ENCODE measurements at regions not wholly inside any gene's neighbourhood (a gene's known extent, or its start where the extent isn't known, plus 50 kb on each side); places are given as distances from the start of the nearest gene placed in this dataset.
"Not testable (repeated sequence)": the region's sequence is repeated elsewhere in the genome, so short reads cannot be mapped to it uniquely, and the experiment has no call there.

DNA sequence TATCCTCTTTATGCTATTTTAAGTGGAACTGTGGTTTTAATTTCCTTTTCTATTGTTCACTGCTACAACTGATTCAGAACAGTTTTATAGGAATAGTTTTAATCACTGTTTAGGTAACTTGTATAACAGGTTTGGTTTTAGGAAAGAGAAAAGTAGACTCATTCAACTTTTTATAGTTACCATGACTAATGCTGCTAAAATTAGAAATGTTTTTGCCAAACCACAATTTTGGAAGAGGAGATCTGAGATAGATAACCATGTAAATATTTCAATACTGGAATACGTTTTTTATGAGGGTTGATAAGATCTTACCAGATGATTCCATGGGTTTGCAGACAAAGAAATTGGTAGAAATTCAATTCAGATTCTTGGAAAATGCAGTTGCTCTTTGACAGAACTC lies 404.6 kb upstream of the ARRDC3 start:
- H3K4me3 ChIP-seq (ENCODE audit: extremely low read depth, insufficient read depth, low read length, poor library complexity, severe bottlenecking): no peak overlapping the region
- 83 to 100% methylated on average over 1 of the region's 1 CpG for WGBS, 2 experiments (ENCODE audit: insufficient coverage in 2 of 2)
- no peaks in the 10 kb centered on the region for H3K36me3 ChIP-seq (ENCODE audit: control insufficient read depth, insufficient read depth, low read length)
- no peak overlapping the region for H3K27ac ChIP-seq (ENCODE audit: low read depth, low read length, severe bottlenecking)
- H3K9me3 ChIP-seq (ENCODE audit: control insufficient read depth, low read length): no peaks in the 10 kb centered on the region
- no peaks in the 10 kb centered on the region for H3K4me1 ChIP-seq (ENCODE audit: control insufficient read depth, insufficient read depth, low read length, poor library complexity, severe bottlenecking)

DNA sequence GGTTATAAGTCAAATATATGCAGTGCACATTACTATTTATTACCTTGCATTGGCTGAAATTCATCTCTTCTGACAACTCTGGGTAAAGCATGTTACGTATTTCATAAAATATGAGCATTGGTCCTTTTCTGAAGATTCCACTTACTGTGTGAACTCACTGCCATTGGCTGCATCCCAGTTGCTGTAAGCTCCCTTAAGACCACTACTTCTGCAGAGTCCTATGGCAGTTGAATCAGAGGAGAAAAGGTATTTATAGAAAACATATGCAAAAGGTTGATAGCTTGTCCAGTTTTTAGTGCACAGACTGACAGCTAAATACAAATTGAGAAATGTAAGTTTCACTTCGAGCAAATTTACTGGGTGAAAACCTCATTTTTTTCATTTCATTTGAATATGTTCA lies 394.6 kb upstream of the ARRDC3 start:
- WGBS, 2 experiments (ENCODE audit: insufficient coverage in 2 of 2): 100% methylated on average over 1 of the region's 2 CpGs; no CpG with 5 or more reads in 1 of the 2 experiments
- no peak overlapping the region for H3K27ac ChIP-seq (ENCODE audit: low read depth, low read length, severe bottlenecking)
- no peak overlapping the region for H3K4me3 ChIP-seq (ENCODE audit: extremely low read depth, insufficient read depth, low read length, poor library complexity, severe bottlenecking)
- no peaks in the 10 kb centered on the region for H3K36me3 ChIP-seq (ENCODE audit: control insufficient read depth, insufficient read depth, low read length)
- H3K4me1 ChIP-seq (ENCODE audit: control insufficient read depth, insufficient read depth, low read length, poor library complexity, severe bottlenecking): no peaks in the 10 kb centered on the region
- H3K9me3 ChIP-seq (ENCODE audit: control insufficient read depth, low read length): no peaks in the 10 kb centered on the region

DNA sequence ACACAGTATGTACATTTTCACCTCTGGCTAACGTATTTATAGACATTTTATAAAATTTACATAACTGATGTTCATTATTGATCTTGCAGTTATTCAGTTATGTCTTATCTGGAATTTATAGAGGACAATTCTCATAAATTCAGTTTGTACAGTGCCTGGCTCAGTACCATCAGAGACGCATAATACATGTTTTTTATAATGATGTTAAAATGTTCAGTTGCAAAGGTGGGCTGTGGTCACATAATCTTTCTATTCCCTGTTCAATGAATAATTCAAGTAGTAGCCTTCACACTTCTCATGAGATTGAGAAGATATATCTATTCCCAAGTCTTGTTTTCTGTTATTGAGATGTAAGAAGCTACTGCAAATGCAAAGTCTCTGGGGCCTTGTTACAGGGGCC lies 393.1 kb upstream of the ARRDC3 start:
- Histone ChIP-seq H3K9me3 (ENCODE audit: control insufficient read depth, low read length) (no peaks in the 10 kb centered on the region), H3K4me1 (ENCODE audit: control insufficient read depth, insufficient read depth, low read length, poor library complexity, severe bottlenecking) (no peaks in the 10 kb centered on the region), H3K27ac (ENCODE audit: low read depth, low read length, severe bottlenecking) (no peak overlapping the region), H3K4me3 (ENCODE audit: extremely low read depth, insufficient read depth, low read length, poor library complexity, severe bottlenecking) (no peak overlapping the region), H3K36me3 (ENCODE audit: control insufficient read depth, insufficient read depth, low read length) (no peaks in the 10 kb centered on the region)
- no CpG with 5 or more reads among the region's 2 CpGs for WGBS, 2 experiments (ENCODE audit: insufficient coverage in 2 of 2)

DNA sequence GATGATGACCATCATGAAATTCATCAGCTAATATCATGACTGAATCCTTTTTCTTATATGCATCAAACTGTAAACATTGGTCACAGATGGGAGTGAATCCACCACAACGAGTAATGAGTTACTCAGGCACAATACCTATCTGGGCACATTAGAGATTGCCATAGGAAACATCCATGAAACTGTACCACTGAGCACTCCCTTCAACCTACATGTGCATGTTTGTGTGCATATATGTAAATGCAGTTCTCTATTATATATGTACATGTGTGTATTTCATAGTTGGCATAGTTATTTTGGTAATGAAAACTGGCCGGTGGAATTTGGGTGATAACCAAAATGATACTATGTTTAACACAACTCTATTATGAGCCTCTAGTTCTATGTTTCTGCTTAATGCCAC lies 387.3 kb upstream of the ARRDC3 start:
- no peaks in the 10 kb centered on the region for H3K36me3 ChIP-seq (ENCODE audit: control insufficient read depth, insufficient read depth, low read length)
- 100% methylated on average over 1 of the region's 2 CpGs; no CpG with 5 or more reads in 1 of the 2 experiments for WGBS, 2 experiments (ENCODE audit: insufficient coverage in 2 of 2)

DNA sequence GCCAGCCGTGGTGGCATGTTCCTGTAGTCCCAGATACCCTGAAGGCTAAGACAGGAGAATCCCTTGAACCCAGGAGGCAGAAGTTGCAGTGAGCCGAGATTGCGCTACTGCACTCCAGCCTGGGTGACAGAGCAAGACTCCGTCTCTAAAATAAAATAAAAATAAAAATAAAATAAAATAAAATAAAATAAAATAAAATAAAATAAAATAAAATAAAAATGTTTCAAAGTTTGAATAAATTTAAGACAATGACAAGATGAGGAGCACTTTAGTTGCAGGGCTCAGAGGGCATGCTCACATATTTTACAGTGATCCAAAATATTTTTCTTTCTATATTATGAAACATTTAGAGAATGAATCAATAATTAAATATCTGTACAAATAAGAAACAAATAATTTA lies 374.3 kb upstream of the ARRDC3 start:
- 90% methylated on average over 1 of the region's 4 CpGs for WGBS, 2 experiments (ENCODE audit: insufficient coverage in 2 of 2)
- H3K4me3 ChIP-seq (ENCODE audit: extremely low read depth, insufficient read depth, low read length, poor library complexity, severe bottlenecking); H3K9me3 ChIP-seq (ENCODE audit: control insufficient read depth, low read length); H3K27ac ChIP-seq (ENCODE audit: low read depth, low read length, severe bottlenecking); H3K36me3 ChIP-seq (ENCODE audit: control insufficient read depth, insufficient read depth, low read length); H3K4me1 ChIP-seq (ENCODE audit: control insufficient read depth, insufficient read depth, low read length, poor library complexity, severe bottlenecking): not testable (repeated sequence)

More for the DNA sequence above, 387.3 kb upstream of the ARRDC3 start:
- Histone ChIP-seq H3K9me3 (ENCODE audit: control insufficient read depth, low read length) (no peaks in the 10 kb centered on the region), H3K4me3 (ENCODE audit: extremely low read depth, insufficient read depth, low read length, poor library complexity, severe bottlenecking) (no peak overlapping the region), H3K27ac (ENCODE audit: low read depth, low read length, severe bottlenecking) (no peak overlapping the region), H3K4me1 (ENCODE audit: control insufficient read depth, insufficient read depth, low read length, poor library complexity, severe bottlenecking) (no peaks in the 10 kb centered on the region)

DNA sequence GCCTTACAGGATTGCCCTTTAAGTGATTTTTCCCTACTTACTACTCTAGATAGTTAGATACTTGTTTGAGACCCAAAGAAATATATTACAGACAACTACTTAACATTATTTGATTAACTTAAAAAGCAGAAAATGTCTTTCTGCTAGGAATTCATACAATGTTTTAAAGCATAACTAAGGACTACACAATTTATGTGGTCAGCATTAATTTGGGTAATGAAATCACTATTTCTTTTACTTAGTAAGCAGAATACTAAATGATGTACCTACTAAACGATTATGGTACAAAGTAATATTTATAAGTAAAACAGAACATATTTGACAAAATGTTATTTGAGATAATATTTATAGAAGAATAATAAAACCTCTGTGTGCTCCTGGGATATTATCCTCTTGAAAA lies 371.9 kb upstream of the ARRDC3 start:
- WGBS, 2 experiments (ENCODE audit: insufficient coverage in 2 of 2): no CpG with 5 or more reads among the region's 1 CpG
- Histone ChIP-seq H3K4me3 (ENCODE audit: extremely low read depth, insufficient read depth, low read length, poor library complexity, severe bottlenecking) (no peak overlapping the region), H3K9me3 (ENCODE audit: control insufficient read depth, low read length) (no peaks in the 10 kb centered on the region), H3K27ac (ENCODE audit: low read depth, low read length, severe bottlenecking) (no peak overlapping the region), H3K36me3 (ENCODE audit: control insufficient read depth, insufficient read depth, low read length) (no peaks in the 10 kb centered on the region), H3K4me1 (ENCODE audit: control insufficient read depth, insufficient read depth, low read length, poor library complexity, severe bottlenecking) (no peaks in the 10 kb centered on the region)

DNA sequence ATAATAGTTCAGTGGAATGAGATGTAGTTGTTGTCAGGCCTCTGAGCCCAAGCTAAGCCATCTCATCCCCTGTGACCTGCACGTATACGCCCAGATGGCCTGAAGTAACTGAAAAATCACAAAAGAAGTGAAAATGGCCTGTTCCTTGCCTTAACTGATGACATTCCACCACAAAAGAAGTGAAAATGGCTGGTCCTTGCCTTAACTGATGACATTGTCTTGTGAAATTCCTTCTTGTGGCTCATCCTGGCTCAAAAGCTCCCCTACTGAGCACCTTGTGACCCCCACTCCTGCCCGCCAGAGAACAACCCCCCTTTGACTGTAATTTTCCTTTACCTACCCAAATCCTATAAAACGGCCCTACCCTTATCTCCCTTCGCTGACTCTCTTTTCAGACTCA lies 361.4 kb upstream of the ARRDC3 start:
- H3K9me3 ChIP-seq (ENCODE audit: control insufficient read depth, low read length); H3K36me3 ChIP-seq (ENCODE audit: control insufficient read depth, insufficient read depth, low read length); H3K4me1 ChIP-seq (ENCODE audit: control insufficient read depth, insufficient read depth, low read length, poor library complexity, severe bottlenecking); H3K27ac ChIP-seq (ENCODE audit: low read depth, low read length, severe bottlenecking); H3K4me3 ChIP-seq (ENCODE audit: extremely low read depth, insufficient read depth, low read length, poor library complexity, severe bottlenecking): not testable (repeated sequence)
- 46 to 62% methylated on average over 3 of the region's 5 CpGs for WGBS, 2 experiments (ENCODE audit: insufficient coverage in 2 of 2)

DNA sequence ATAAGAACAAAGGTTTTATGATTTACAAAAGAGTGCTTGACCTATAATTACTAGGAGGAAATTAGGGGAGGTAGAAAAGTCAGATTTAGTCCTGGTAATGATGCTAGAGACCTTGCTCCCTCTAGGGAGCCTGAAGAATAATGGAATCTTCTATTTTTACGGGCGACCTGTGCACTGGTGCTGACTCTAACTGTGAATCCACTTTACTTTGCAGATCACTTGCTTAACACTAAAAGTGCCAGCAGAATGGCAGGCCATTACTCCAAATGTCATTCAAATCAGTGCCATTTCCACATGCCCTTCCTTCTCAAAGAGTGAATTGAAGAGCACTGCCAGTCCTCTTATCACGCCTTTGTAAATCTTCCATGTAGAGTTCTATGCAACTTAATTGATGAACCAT lies 359.4 kb upstream of the ARRDC3 start:
- WGBS, 2 experiments (ENCODE audit: insufficient coverage in 2 of 2): 23 to 32% methylated on average over 2 of the region's 3 CpGs
- H3K36me3 ChIP-seq (ENCODE audit: control insufficient read depth, insufficient read depth, low read length): no peaks in the 10 kb centered on the region
- no peak overlapping the region for H3K4me3 ChIP-seq (ENCODE audit: extremely low read depth, insufficient read depth, low read length, poor library complexity, severe bottlenecking)
- no peaks in the 10 kb centered on the region for H3K4me1 ChIP-seq (ENCODE audit: control insufficient read depth, insufficient read depth, low read length, poor library complexity, severe bottlenecking)
- H3K9me3 ChIP-seq (ENCODE audit: control insufficient read depth, low read length): no peaks in the 10 kb centered on the region
- H3K27ac ChIP-seq (ENCODE audit: low read depth, low read length, severe bottlenecking): no peak overlapping the region

DNA sequence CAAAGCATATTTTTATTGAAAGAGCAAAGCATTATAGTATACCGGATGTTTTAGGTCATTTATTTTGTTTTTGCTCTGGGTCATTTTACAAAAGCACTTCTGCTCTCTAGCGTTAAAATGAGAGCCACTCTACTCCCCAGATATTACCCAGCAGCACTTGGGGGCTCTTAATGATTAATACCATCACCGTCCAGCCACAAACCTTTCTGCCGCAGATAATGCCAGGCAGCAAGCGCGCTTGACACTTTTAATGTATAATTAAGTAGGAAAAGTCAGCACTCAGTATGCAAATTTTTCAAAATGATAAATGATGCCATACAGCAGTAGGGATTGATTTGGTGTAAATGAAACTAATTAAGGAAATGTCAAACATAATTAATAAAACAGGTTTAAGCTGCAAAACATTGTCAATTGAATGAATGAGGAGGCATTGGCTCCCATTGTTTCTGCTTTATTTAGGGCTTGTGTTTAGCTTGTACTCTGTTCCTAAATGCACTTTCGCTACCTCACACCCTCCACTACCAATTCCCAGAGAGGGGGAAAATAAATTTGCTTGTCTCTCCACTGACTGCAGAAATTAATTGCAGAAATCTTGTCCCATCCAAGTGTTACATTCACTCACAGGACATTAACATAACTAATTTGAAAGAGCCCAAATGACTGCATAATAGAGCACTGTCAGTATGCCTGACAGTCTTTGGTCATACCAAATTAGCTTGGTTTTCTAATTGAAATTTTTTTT lies 358.8 kb upstream of the ARRDC3 start:
- H3K4me1 ChIP-seq (ENCODE audit: control insufficient read depth, insufficient read depth, low read length, poor library complexity, severe bottlenecking): no peaks in the 10 kb centered on the region
- 100% methylated on average over 1 of the region's 7 CpGs; no CpG with 5 or more reads in 1 of the 2 experiments for WGBS, 2 experiments (ENCODE audit: insufficient coverage in 2 of 2)
- H3K36me3 ChIP-seq (ENCODE audit: control insufficient read depth, insufficient read depth, low read length): no peaks in the 10 kb centered on the region
- H3K4me3 ChIP-seq (ENCODE audit: extremely low read depth, insufficient read depth, low read length, poor library complexity, severe bottlenecking): no peak overlapping the region
- no peak overlapping the region for H3K27ac ChIP-seq (ENCODE audit: low read depth, low read length, severe bottlenecking)
- H3K9me3 ChIP-seq (ENCODE audit: control insufficient read depth, low read length): no peaks in the 10 kb centered on the region

DNA sequence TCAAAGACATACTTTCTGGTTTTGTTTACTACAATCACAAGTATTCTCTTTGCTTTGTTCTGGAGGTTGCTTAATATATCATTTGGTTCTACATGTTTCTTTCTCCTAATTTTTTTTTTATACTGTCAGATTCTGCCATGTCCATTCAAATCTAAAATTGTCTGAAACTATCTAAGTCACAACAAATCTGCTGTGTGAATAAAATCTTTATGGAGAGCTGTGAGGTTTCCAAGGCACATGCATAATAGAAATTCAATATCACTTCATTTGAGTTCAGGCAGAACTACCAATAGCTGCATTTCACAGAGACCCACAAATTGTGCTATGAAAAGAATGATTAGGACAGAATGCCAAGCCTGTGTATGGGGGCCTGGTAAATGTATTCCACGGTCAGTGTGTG lies 346.9 kb upstream of the ARRDC3 start:
- WGBS, 2 experiments (ENCODE audit: insufficient coverage in 2 of 2): no CpG with 5 or more reads among the region's 1 CpG
- Histone ChIP-seq H3K4me3 (ENCODE audit: extremely low read depth, insufficient read depth, low read length, poor library complexity, severe bottlenecking) (no peak overlapping the region), H3K36me3 (ENCODE audit: control insufficient read depth, insufficient read depth, low read length) (no peaks in the 10 kb centered on the region), H3K9me3 (ENCODE audit: control insufficient read depth, low read length) (peaks cover under 1% of the 10 kb centered on the region), H3K4me1 (ENCODE audit: control insufficient read depth, insufficient read depth, low read length, poor library complexity, severe bottlenecking) (no peaks in the 10 kb centered on the region), H3K27ac (ENCODE audit: low read depth, low read length, severe bottlenecking) (no peak overlapping the region)

DNA sequence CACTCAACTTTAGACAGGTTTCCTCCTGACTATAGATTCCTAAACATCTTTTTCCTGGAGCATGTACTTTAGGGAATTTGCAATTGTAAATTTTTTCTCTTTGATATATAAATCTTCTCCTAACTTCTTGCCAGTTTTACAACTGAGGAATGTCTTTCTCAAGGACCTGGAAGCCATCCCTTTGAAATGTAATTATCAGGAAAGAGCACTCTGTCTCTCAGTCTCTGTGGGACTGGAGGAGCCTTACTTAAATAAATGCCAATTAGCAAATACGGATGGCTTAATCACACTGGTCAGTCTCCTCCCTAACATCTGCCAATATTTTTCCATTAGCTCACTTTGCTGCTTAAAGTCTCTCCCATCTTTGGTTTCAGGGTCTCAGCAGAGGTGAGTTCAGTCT lies 344.3 kb upstream of the ARRDC3 start:
- H3K4me1 ChIP-seq (ENCODE audit: control insufficient read depth, insufficient read depth, low read length, poor library complexity, severe bottlenecking): no peaks in the 10 kb centered on the region
- no peaks in the 10 kb centered on the region for H3K36me3 ChIP-seq (ENCODE audit: control insufficient read depth, insufficient read depth, low read length)
- no peak overlapping the region for H3K27ac ChIP-seq (ENCODE audit: low read depth, low read length, severe bottlenecking)
- 0 to 14% methylated on average over 1 of the region's 1 CpG for WGBS, 2 experiments (ENCODE audit: insufficient coverage in 2 of 2)
- no peak overlapping the region for H3K4me3 ChIP-seq (ENCODE audit: extremely low read depth, insufficient read depth, low read length, poor library complexity, severe bottlenecking)
- H3K9me3 ChIP-seq (ENCODE audit: control insufficient read depth, low read length): no peaks in the 10 kb centered on the region
